Smooth muscle cell (in vitro differentiated cells): ENCODE measurements at regions not wholly inside any gene's neighbourhood (a gene's known extent, or its start where the extent isn't known, plus 50 kb on each side); places are given as distances from the start of the nearest gene placed in this dataset.

Experiments used
- DNase-seq: peaks from one replicate; lab custom pipeline; 2025; ENCODE audit not compliant: unreplicated experiment; lab: John Stamatoyannopoulos, UW
- H2AFZ ChIP-seq: fragments of 200-600 bp; sonication (generic); 2 replicates; pipeline ENCODE4 v1.6.0; 2016; ENCODE audit warnings: antibody characterized with exemption, low read depth, mild to moderate bottlenecking
- H3F3A ChIP-seq: fragments of 200-600 bp; sonication (generic); 2 replicates; pipeline ENCODE4 v1.6.0; 2017; ENCODE audit warnings: antibody characterized with exemption, low read depth
- H3K27ac ChIP-seq: fragments of 200-600 bp; sonication (generic); 2 replicates; pipeline ENCODE4 v1.5.1; 2016; ENCODE audit warnings: low read depth, mild to moderate bottlenecking
- H3K27me3 ChIP-seq: fragments of 200-600 bp; sonication (generic); 2 replicates; pipeline ENCODE4 v1.6.1; 2016; ENCODE audit warnings: low read depth, mild to moderate bottlenecking
- H3K36me3 ChIP-seq: fragments of 200-600 bp; sonication (generic); 2 replicates; pipeline ENCODE4 v1.5.1; 2016; ENCODE audit warnings: low read depth
- H3K4me1 ChIP-seq: fragments of 200-600 bp; sonication (generic); 2 replicates; pipeline ENCODE4 v1.5.1; 2016; ENCODE audit warnings: low read depth
- H3K4me2 ChIP-seq: fragments of 200-600 bp; sonication (generic); 2 replicates; pipeline ENCODE4 v1.6.0; 2016; ENCODE audit warnings: mild to moderate bottlenecking
- H3K4me3 ChIP-seq: fragments of 200-600 bp; sonication (generic); 2 replicates; pipeline ENCODE4 v1.5.1; 2016; ENCODE audit warnings: mild to moderate bottlenecking
- H3K79me2 ChIP-seq: fragments of 200-600 bp; sonication (generic); 2 replicates; pipeline ENCODE4 v1.6.0; 2016; ENCODE audit warnings: low read depth, mild to moderate bottlenecking
- H3K9ac ChIP-seq: fragments of 200-600 bp; sonication (generic); 2 replicates; pipeline ENCODE4 v1.6.0; 2016; ENCODE audit warnings: low read depth
- H3K9me3 ChIP-seq: fragments of 200-600 bp; sonication (generic); replicated peaks from 2 replicates; pipeline ENCODE4 v1.5.1; 2016; ENCODE audit warnings: low read depth
- H4K20me1 ChIP-seq: fragments of 200-600 bp; sonication (generic); 2 replicates; pipeline ENCODE4 v1.6.0; 2016; ENCODE audit warnings: low read depth
- WGBS: methylation state at CpG from one replicate; pipeline ENCODE4 v1.1.7; 2016; ENCODE audit warnings: low lambda C conversion rate; 5-methylcytosine and 5-hydroxymethylcytosine counted together
- TF ChIP-seq, protein P1 (sequence below): fragments of 200-600 bp; sonication (generic); IDR thresholded peaks from 2 replicates; pipeline ENCODE4 v1.5.1; 2017; ENCODE audit warnings: borderline replicate concordance, mild to moderate bottlenecking, antibody characterized with exemption; ENCODE audit not compliant: insufficient read depth, poor library complexity, severe bottlenecking

DNA sequence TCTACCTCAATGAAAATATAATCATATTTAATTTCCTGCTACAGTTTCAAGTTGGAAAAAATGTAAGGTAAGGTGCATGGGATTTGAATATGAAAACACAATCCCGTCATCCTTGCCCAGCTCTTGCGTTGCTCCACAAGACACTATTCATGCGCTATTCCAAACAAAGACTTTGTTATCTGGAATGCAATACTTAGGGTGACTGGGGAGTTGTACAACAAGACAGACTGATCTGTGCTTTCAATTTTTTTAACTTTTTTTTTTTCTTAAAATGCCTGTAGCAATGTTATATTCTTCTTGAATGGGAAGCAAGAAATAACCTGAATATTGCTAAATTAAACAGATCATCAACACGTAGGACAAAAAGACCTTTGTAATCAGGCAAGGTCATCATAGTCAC is 1077.2 kb downstream of the TTLL7 start:
- no peaks in the 10 kb centered on the region for H3K27me3 ChIP-seq
- no peak overlapping the region for H3K4me2 ChIP-seq
- H3K4me3 ChIP-seq, result no peak overlapping the region
- H3K27ac ChIP-seq, result no peak overlapping the region
- H3K9ac ChIP-seq, result no peak overlapping the region
- WGBS, result 89% methylated on average over 4 of the region's 4 CpGs
- H2AFZ ChIP-seq, result no peak overlapping the region
- no peaks in the 10 kb centered on the region for H3K9me3 ChIP-seq
- no peaks in the 10 kb centered on the region for H3K4me1 ChIP-seq
- H4K20me1 ChIP-seq, result no peaks in the 10 kb centered on the region
- no peak for DNase-seq
- no peaks in the 10 kb centered on the region for H3F3A ChIP-seq
- no peaks in the 10 kb centered on the region for H3K36me3 ChIP-seq
- TF ChIP-seq, protein P1, sequence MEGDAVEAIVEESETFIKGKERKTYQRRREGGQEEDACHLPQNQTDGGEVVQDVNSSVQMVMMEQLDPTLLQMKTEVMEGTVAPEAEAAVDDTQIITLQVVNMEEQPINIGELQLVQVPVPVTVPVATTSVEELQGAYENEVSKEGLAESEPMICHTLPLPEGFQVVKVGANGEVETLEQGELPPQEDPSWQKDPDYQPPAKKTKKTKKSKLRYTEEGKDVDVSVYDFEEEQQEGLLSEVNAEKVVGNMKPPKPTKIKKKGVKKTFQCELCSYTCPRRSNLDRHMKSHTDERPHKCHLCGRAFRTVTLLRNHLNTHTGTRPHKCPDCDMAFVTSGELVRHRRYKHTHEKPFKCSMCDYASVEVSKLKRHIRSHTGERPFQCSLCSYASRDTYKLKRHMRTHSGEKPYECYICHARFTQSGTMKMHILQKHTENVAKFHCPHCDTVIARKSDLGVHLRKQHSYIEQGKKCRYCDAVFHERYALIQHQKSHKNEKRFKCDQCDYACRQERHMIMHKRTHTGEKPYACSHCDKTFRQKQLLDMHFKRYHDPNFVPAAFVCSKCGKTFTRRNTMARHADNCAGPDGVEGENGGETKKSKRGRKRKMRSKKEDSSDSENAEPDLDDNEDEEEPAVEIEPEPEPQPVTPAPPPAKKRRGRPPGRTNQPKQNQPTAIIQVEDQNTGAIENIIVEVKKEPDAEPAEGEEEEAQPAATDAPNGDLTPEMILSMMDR, result no peak
- H3K79me2 ChIP-seq, result no peaks in the 10 kb centered on the region

DNA sequence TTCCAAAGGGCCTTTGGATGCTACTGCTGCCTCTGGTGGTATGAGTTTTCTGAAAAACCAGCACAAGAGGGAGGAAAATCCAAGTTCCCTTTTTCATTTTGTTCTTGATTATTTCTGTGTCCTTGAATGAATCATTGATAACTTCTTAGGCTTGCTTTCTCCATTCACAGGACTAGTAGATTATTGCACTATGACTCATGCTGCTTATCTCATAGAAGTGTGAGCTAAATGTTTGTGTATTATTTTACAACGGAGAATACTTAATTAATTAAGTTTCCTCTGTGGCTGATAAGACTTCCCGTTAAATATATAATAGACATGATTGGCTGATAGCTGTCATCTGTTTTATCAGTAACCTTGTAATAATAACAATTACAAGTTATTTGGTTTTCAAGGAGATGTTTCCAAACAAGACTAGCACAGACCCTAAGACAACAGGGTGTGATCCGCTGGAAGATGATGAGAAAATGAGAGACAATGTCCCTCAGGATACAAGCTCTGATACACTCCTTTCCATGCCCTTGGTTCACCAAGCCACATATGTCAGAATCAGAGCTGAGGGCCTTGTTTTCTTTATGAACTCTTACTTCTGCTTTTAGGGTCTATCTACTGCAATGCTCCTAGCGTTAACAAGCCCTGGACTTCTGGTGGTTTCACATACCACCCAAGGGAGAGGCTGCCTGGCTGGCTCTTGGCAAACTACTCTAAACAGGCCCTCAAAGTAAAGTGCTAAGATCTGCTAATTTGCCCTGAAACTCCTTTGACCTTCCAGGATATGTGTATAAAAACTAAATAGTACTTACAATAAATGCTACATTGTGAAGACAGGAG is 1078.3 kb downstream of the TTLL7 start:
- Histone ChIP-seq H3K4me1 (no peaks in the 10 kb centered on the region), H3K4me3 (no peak overlapping the region), H3K9me3 (no peaks in the 10 kb centered on the region), H4K20me1 (no peaks in the 10 kb centered on the region), H3K27me3 (no peaks in the 10 kb centered on the region), H3K79me2 (no peaks in the 10 kb centered on the region), H3F3A (no peaks in the 10 kb centered on the region), H2AFZ (no peak overlapping the region), H3K9ac (no peak overlapping the region), H3K27ac (no peak overlapping the region), H3K36me3 (no peaks in the 10 kb centered on the region), H3K4me2 (peak overlapping the region; percentile 13)
- 51% methylated on average over 4 of the region's 4 CpGs for WGBS
- TF ChIP-seq, protein P1, result no peak
- no peak for DNase-seq

DNA sequence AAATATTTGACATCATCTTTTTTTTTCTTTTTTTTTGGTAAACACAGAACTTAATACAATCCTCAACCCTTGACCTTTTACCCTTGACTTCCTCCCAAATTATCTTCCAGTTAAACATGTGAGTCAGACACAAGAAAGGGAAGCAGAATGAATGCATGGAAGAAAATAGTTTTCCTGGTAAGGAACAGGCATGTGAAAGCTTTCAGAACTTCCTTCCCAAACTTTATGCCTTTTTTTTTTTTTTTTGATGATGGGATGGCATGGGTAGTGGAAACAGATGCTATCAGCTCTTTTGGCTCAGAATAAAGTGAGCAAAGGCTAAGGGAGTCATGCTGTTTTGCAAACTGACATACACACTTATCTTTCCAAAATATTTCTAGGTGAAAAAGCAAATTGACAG is 1079.1 kb downstream of the TTLL7 start:
- TF ChIP-seq, protein P1, result no peak
- Histone ChIP-seq H4K20me1 (no peaks in the 10 kb centered on the region), H2AFZ (no peak overlapping the region), H3K9me3 (no peaks in the 10 kb centered on the region), H3K36me3 (no peaks in the 10 kb centered on the region), H3K4me2 (peak overlapping the region; percentile 13), H3K27ac (no peak overlapping the region), H3K4me1 (no peaks in the 10 kb centered on the region), H3K79me2 (no peaks in the 10 kb centered on the region), H3K27me3 (no peaks in the 10 kb centered on the region), H3K4me3 (no peak overlapping the region), H3F3A (no peaks in the 10 kb centered on the region), H3K9ac (no peak overlapping the region)
- no peak for DNase-seq

DNA sequence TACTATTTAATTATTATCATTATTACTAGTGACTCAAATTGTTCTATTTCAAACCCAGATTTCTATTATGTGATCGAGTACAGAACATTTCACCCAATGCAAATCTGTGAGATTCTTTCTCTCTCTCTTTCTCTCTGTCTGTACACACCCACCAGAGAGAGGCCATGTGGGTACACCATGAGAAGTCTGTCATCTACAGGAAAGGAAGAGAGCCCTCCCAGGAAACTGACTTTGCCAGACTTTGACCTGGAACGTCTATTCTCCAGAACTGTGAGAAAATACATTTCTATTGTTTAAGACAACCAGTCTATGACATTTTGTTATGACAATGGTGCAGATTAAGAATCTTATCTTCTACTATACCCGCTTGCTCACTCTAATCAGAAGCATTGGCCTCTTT is 1091.6 kb downstream of the TTLL7 start:
- Histone ChIP-seq H3K27me3 (no peaks in the 10 kb centered on the region), H4K20me1 (no peaks in the 10 kb centered on the region), H3F3A (peaks cover 5% of the 10 kb centered on the region), H3K9me3 (no peaks in the 10 kb centered on the region), H3K4me2 (no peak overlapping the region), H3K9ac (no peak overlapping the region), H3K27ac (no peak overlapping the region), H3K79me2 (no peaks in the 10 kb centered on the region), H3K4me3 (no peak overlapping the region), H2AFZ (no peak overlapping the region), H3K4me1 (no peaks in the 10 kb centered on the region), H3K36me3 (no peaks in the 10 kb centered on the region)
- TF ChIP-seq, protein P1, result no peak
- no peak for DNase-seq
- WGBS, result 91% methylated on average over 3 of the region's 3 CpGs
